GM21786 (cell line): ENCODE measurements at regions not wholly inside any gene's neighbourhood (a gene's known extent, or its start where the extent isn't known, plus 50 kb on each side); places are given as distances from the start of the nearest gene placed in this dataset.
"Not testable (repeated sequence)": the region's sequence is repeated elsewhere in the genome, so short reads cannot be mapped to it uniquely, and the experiment has no call there.

ENCODE experiments used
- ATAC-seq: cut with Tn5 transposase; IDR thresholded peaks from one replicate; pipeline ENCODE4 v1.9.1; 2021; ENCODE audit not compliant: unreplicated experiment

DNA sequence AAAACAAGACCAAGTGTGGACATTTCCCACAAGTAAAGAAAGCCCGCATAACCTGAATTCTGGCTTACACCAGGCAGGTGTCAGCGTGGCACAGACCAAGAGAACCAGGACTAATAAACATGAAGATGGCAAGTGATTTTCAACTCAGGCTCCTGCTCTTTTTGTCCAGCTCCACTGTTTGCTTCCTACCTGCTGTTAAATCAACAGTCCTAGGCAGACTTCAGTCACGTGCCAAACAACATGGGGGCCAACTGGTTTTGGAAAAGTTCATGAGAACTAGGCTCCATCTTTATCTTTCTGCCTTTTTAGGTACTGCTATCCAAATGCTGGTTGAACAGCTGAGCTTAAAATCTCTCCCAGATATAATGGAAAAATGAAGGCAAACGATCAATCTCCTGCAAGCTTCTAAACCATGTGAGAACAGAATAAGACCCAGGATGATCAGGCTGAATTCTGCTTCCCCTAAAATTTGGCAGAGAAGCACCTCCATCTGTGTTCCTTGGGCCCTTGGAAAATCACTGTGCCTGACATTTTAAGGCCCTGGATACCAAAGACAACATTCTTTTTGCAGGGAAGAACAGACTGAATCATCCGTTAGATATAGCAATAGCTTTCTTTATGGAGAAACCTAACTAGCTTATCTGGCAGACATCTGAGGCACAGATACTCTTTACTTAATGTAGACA lies 215.6 kb upstream of the USP15 start:
- ATAC-seq = no peak

DNA sequence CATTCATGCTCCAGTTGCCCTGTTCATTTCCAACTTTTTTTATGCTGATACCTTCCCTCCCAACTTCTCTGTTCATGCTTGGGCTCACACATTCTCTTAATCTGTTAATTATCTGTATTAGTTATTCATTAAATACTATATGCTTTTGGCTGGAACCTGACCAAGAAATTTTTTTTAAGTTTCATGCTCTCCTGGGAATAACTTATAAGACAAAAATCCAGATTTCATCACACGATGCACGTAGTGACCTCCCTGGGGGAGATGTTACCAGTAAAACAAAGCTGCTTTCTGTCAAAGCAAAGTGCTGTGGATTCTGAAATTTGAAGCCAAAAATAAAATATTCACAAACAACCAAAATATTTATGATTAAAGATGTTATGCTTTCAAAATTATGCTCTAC lies 215.0 kb upstream of the USP15 start:
- no peak for ATAC-seq

DNA sequence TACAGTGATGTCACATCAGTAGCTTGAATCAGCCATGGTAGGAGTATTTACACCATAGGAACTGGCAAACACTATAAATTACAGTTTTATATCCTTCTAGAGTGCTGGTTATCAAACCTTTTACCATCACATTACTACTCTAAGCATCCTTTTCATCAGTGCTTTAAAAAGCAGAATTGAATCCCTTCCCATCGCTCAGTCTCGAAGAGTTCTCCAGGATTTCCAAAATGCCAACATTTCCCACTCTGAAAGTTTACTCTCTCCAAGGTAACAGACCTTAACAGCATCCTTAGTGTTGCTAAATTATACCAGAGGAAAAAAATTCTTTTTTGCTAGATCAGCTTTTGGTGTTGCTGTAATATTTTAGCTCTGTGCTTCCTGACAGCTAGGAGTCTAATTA lies 209.4 kb upstream of the USP15 start:
- ATAC-seq = no peak

DNA sequence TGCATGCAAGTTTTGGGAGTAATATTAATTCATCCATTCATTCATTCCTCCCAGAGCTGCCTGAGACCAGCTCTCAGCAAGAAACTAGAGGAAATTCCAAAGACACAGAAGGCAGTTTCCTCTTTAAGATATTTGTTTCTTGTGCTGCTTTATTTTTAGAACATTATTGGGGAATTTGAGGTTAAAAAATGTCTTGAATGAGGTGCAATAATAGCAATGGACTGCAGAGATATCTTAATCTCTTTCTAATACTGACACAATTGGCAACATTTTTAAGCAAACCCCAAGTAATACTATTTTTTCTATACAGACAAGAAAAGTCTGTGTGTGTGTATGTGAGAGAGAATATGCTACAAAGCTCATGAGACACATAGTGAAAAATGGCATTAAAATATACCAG lies 190.2 kb upstream of the USP15 start:
- no peak for ATAC-seq

DNA sequence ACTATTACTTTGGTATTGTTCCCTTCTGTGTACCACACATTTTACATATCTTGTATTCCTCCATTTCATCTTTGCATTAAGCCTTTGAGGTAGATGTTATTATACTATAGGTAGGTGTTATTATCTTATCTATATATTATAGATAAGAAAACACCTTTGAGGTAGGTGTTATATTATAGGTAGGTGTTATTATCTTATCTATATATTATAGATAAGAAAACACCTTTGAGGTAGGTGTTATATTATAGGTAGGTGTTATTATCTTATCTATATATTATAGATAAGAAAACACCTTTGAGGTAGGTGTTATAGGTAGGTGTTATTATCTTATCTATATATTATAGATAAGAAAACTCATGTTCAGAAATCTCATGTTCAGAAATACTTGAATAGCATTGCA lies 187.0 kb upstream of the USP15 start:
- not testable (repeated sequence) for ATAC-seq

DNA sequence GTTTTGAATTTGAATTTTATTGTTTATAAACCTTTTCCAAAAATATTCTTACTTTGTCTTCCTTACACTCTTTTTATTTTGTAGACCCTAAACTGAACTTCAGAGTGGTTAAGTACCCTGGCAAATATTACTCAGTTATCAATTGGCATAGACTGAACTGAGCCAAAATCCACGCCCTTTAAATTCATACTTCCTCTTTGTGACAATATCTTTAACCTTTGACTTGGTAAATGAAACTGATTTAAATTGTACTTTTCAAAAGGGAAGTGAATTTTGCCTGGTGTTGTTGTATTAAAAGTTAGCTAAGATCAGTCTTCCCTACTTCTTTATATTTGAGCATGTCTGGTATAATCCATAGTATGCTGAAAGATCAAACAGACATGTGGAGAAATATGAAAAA lies 184.3 kb upstream of the USP15 start:
- ATAC-seq = no peak

DNA sequence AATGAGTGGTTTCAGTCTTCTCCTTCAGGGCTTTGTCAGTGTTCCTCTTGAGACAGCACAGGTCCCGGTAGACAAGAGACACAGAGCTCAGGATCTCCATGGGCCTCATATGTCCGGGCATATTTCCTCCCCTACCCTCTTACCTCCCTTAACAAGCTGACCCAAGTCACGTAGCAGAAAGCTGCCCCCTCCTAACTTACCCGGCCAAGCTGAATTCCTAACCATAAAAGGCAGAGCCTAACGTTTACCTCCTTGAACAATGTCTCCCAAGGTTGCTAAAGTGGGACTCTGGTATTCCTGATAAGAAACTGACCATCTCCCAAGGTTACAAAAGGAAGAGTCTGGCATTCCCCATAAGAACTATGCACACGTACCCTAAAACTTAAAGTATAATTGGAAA lies 182.2 kb upstream of the USP15 start:
- ATAC-seq = no peak

DNA sequence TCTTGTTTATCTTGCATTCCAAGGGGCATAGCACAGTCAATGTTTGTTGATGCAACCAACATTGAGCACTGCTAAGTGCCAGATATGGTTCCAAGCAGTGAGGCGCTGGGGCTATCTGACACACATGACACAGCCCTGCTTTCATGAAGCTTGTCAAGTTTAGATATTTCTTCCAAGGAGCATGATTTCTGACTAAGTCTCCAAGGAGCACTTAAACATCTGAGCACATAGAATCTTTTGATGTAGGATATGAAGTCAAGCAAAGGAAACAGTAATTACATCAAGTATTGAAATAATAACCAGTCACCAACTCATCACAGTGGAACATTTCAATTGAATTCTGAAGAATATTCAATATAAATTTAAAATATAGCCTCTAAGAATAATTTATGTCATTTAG lies 177.8 kb upstream of the USP15 start:
- no peak for ATAC-seq

DNA sequence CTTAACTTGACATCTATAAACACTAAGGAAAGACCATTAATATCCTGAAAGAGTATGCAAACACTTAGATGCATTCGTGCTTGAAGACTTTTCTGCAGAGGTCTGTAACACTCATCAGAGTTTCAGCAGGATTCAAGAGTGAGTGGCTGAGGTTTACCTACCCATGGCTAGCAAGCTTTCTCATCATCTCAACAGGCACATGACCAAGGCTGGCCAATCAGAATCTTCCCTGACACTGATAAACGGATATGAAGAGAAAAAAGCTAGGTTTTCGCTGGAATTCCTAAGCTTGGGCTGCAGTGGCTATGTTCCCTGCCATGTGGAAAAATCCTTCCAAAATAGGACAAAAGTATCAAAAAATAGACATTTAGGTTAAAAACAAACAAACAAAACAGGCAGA lies 162.1 kb upstream of the USP15 start:
- no peak for ATAC-seq

DNA sequence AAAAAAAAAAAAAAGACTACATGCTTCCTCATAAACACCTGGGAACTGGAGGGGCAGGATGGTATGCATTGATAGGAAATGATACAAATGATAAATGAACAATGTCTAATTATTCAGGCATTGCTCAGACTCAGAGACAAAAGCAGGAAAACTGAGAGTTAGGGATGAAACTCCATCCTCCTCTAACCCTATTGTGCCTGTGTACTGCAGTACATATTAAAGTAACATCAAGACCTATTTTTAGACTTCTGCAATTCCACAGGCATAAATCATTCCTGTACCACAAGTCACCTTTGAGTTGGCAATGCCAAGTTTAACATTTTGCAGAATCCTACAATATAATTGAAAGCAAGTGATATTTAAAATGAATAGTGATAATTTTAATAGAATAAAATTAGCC lies 156.5 kb upstream of the USP15 start:
- no peak for ATAC-seq

DNA sequence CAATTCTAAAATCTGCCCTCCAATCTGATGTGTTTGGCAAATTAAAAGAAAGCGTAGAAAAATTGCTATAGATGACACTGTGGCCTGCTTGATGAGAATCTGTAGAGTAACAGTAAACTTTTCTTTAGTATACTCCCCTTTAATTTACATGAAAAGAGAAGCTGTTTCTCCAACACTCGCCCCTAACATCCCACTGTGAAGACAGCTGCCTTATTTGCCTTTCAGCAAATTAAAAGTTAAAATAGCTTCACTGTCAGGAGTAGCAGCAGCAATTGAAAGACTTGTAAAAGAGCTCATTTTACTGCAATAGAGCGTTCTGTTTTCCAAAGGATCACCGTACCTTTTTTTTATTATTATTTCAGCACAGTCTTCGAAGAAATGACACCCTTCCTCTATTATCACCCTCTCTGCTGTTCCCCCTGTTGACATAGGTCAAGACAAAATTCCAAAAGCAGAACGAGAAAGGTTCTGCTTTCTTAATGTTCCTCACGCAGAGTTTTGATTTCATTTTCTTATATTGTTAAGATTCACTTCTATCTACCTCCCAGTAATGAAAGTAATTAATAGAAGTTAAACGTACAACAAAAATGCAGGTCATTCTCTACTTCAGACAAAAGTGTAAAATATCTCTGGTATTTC lies 153.5 kb upstream of the USP15 start:
- no peak for ATAC-seq

DNA sequence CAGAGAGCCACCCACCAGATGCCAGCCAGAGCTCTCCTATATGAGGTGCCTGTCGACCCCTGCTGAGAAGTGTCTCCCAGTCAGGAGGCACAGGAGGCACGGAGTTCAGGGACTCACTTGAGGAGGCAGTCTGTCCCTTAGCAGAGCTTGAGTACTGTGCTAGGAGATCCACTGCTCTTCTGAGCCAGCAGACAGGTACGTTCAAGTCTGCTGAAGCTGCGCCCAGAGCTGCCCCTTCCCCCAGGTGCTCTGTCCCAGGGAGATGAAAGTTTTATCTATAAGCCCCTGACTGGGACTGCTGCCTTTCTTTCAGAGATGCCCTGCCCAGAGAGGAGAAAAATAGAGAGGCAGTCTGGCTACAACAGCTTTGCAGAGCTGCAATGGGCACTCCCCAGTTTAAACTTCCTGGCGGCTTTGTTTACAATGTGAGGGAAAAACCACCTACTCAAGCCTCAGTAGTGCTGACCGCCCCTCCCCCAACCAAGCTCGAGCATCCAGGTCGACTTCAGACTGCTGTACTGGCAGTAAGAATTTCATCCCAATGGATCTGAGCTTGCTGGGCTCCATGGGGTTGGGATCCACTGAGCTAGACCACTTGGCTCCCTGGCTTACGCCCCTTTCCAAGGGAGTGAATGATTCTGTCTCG lies 146.7 kb upstream of the USP15 start:
- no peak for ATAC-seq

DNA sequence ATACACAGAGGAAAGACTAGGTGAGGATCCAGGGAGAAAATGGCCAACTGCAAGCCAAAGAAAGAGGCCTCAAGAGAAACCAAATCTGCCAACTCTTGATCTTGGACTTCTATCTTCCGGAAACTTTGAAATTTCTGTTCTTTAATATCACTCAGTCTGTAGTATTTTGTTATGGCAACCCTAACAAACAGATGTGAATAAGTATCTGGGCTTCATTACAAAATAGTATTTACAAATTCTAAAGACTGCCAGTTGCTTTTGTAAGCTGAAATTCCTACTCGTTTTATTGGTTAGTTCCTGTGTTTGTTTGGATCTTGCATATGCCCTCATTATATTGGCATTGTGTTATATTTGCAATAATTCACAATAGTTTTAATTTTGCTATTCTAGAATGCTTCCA lies 143.2 kb upstream of the USP15 start:
- no peak for ATAC-seq

DNA sequence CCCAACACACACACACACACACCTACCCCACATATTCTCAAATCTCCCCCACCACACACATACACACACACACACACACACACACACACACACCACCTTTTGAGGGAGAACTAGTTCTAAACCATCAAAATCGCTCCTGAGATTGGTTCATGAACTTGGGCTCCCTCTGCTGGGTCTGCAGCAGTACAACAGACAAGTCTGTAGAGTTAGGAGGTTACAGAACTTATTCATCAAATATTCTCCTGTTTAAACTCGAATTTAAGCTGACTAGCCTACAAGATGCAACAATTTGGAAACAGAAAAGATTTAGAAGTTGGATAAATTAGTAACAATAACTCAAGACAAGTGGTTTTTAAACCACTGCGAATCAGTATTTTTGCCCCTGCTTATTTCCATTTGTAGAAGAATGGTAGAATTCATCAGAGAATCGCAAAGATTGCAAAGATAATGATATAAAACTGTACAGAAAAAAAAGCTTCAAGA lies 136.4 kb upstream of the USP15 start:
- ATAC-seq = peak; percentile 87

DNA sequence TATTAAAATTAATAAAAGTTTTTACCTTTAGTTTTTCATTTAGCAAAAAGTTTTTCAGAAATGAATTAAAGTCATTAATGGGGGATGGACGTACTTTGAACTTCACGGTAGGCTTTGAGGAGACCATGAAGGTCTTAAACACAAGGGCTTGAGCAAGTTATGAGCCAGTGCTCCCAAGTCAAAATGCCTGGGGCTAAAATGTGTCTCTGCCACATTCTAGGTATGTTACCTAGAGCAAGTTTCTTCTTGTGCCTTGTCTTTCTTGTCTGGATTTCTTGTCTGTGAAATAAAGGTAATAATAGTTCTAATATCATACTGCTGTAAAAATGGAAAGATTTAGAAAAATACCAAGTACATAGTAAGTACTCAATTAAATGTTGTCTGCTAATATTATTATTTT lies 132.7 kb upstream of the USP15 start:
- ATAC-seq = no peak

DNA sequence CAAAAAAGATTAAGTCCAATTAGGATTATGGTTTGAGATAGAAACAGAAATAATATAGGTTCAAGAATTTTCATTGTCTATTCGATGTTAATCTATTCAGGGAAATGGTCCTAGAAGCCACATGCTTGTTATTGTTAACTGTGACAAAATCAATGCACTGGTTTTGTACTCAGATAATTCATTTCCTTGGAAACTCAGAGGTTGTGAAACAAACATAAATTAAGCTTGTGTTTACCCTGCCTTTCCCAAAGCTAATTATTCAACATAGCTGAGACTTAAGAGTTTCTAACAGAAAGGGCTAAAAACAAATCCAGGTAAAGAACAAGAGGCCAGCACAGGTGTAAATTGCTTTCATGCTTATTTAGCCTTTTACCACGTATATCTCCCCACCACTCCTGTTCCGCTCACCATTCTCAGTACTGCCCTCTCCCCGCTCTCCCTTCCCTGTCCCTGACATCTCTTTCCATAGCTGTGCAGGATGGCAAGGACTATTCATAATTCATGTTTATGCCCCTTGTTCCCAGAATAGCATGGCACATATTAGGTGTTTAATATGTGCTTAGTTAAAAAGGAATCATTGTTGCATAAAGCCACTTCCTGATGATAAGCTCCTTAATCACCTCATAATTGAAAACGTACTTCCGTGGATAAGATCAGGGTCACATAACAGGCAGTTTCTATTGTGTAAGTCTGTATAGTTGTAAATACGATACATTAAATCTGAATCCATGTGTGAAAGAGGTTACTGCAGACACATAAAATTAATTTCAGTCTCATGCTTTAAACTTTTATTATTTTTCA lies 131.8 kb upstream of the USP15 start:
- ATAC-seq = no peak

DNA sequence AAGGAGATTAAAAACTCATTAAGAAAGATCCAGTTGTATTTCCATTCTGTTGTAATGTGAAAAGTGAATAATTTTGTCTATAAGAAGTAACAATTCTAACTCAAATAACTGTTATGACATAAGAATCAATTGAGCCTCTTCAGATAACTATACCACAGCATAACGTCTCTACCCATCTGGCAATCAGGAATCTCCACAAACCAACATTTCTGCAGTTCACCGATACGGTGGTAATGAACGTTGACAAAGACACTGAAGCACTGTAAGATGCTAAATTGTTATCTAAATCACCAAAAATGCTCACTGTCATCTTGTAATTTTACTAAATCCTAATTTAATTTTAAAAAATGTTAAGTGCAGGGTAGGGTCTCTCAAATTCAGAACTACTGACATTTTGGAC lies 130.9 kb upstream of the USP15 start:
- no peak for ATAC-seq

DNA sequence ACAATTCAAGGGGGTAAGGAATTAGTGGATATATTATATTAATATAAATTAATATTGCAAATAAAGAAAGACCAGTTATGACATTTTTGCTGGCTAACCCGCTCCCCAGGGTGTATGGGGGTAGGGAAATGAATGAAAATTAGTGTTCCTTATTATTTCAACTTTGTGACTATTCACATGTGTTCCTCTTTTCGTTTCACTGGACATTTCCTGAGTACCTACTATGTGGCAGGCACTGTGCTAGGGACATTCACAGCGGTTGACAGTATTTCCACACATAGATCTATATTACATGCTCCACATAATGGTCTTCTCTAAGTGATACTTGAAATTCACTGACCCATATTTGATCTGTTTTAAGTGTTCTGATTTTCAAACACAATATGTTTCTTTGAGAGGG lies 129.8 kb upstream of the USP15 start:
- ATAC-seq = no peak

DNA sequence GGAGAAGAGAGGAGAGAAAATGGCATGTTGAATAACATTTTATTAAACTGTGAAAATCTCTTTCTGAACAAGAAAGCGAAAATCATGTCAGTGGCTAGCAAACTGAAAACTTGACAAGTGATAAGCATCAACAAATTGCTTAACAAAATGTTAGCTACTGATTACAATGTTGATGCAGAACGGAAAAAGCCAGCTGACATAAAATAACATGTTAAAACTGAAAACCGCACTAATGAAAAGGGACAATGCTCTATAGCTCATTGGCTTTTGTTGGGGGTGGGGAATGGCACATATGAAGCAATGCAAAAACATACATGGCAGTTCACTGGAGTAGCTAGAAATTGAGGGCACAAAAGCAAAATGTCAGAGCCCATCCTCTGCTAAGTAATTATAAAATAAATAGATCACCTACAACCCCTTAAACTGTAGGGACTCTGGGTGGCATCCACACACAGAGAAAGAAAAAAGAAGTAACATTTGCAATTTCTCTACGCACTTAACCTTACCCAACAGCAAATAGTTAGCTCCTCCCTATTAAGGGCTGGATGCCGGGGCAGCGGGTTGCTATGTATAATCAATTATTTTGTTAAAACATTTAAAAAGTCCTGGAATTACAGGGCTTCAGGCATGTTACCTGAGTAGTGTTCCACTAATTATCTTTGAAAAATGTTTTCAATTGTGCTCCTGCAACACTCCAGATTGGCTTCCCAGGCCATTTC lies 129.2 kb upstream of the USP15 start:
- ATAC-seq = no peak

DNA sequence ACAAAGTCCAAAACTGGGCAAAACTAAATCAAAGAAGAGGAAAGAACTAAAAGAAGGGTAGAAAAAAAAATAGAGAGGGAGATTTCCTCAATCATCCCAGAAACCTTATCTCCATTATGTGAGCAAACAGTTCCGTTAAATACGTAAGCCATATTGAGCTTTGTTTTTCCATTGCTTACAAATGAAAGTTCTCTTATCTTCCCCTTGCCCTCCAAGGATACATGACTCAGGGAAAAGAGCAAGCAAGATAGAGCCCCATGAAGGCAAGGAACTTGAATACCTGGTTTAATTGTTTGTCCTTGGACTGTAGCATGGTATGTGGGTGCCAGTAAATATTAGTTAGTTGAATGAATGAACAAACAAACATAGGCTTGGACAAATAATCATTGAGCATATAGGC lies 126.8 kb upstream of the USP15 start:
- no peak for ATAC-seq
